A673 (cell line): ENCODE measurements at regions not wholly inside any gene's neighbourhood (a gene's known extent, or its start where the extent isn't known, plus 50 kb on each side); places are given as distances from the start of the nearest gene placed in this dataset.

Source experiments
- BruUV-seq: library from RNA; stranded (reverse); fragments of 400-500 nt; replicated peaks from 2 replicates; lab custom pipeline; 2021; lab: Mats Ljungman, UMichigan
- CTCF ChIA-PET: fragments of 300-600 bp; sonication (Branson Sonifier 250); formaldehyde crosslinking; loops from one replicate; lab custom pipeline; 2022; ENCODE audit warnings: antibody characterized with exemption; lab: Charles Lee
- POLR2A ChIA-PET: fragments of 300-600 bp; sonication (Branson Sonifier 250); formaldehyde crosslinking; loops from one replicate; lab custom pipeline; 2022; ENCODE audit warnings: antibody characterized with exemption; ENCODE audit not compliant: low non-redundant PET; lab: Charles Lee
- DNase-seq: peaks from one replicate; pipeline ENCODE4 v3.0.0-alpha.2; 2015; ENCODE audit warnings: low spot score
- H3K27ac ChIP-seq: fragments of 200-600 bp; sonication (generic); 2 replicates; pipeline ENCODE4 v1.5.1; 2016; ENCODE audit warnings: mixed run types, low read depth, mild to moderate bottlenecking, mixed read lengths, antibody characterized with exemption, low read length; ENCODE audit not compliant: poor library complexity, severe bottlenecking
- H3K27me3 ChIP-seq: fragments of 200-600 bp; sonication (generic); replicated peaks from 2 replicates; pipeline ENCODE4 v1.6.1; 2017; ENCODE audit warnings: mixed run types, low read depth, mild to moderate bottlenecking, mixed read lengths, antibody characterized with exemption, low read length; ENCODE audit not compliant: insufficient read depth, poor library complexity
- H3K36me3 ChIP-seq: fragments of 200-600 bp; sonication (generic); 2 replicates; pipeline ENCODE4 v1.6.1; 2016; ENCODE audit warnings: mixed run types, mild to moderate bottlenecking, mixed read lengths, antibody characterized with exemption, low read length; ENCODE audit not compliant: insufficient read depth, poor library complexity, severe bottlenecking
- H3K4me1 ChIP-seq: fragments of 200-600 bp; sonication (generic); 2 replicates; pipeline ENCODE4 v1.6.1; 2017; ENCODE audit warnings: mixed run types, mild to moderate bottlenecking, mixed read lengths, antibody characterized with exemption, low read length; ENCODE audit not compliant: insufficient read depth, poor library complexity, severe bottlenecking
- H3K4me3 ChIP-seq: fragments of 200-600 bp; sonication (generic); 2 replicates; pipeline ENCODE4 v1.5.1; 2016; ENCODE audit warnings: low read depth, mixed run types, mild to moderate bottlenecking, mixed read lengths, low read length; ENCODE audit not compliant: poor library complexity, severe bottlenecking
- H3K9me3 ChIP-seq: fragments of 200-600 bp; sonication (generic); 2 replicates; pipeline ENCODE4 v1.6.1; 2016; ENCODE audit warnings: mixed run types, low read depth, mild to moderate bottlenecking, mixed read lengths, antibody characterized with exemption, low read length; ENCODE audit not compliant: poor library complexity, severe bottlenecking
- EZH2 ChIP-seq: fragments of 200-600 bp; sonication (generic); IDR thresholded peaks from 2 replicates; pipeline ENCODE4 v1.6.1; 2017; ENCODE audit warnings: borderline replicate concordance, low read depth, mild to moderate bottlenecking, mixed read lengths, antibody characterized with exemption, low read length; ENCODE audit not compliant: poor library complexity, severe bottlenecking
- intact Hi-C: fragments of 100-400 bp; cut with micrococcal nuclease; formaldehyde crosslinking; loops from one replicate; pipeline ENCODE4 v1.10.0; 2022; ENCODE audit not compliant: unreplicated experiment
- TF ChIP-seq, protein P1 (sequence below): fragments of 300-800, 200-600 bp; sonication (generic); conservative IDR thresholded peaks from 2 replicates; pipeline ENCODE4 v1.5.1; 2017; ENCODE audit warnings: low read depth, mild to moderate bottlenecking, antibody characterized with exemption, low read length, moderate library complexity, mixed read lengths

DNA sequence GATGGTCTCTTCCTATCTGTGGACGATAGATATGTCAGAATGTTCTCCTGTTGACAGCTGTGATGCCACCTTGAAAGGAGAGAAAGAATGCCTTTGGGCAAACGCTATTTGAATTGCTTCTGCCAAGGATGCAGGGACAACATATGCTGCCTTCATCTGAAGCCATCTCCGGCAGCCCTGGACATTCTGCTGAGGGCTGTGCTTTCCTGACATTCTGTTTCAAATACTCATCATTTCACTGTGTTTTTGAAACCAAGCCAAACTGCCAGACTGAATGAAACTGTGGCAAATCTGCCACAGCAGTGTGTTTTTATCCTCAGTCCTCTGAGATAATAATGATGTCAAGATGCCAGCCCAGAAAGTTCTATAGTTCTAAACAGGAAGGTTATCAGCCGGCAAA, 85.8 kb upstream of the BCAT1 start:
- Histone ChIP-seq H3K36me3 (no peaks in the 10 kb centered on the region), H3K27ac (no peak overlapping the region), H3K4me3 (no peak overlapping the region), H3K9me3 (no peaks in the 10 kb centered on the region), H3K4me1 (no peaks in the 10 kb centered on the region), H3K27me3 (peaks cover 9% of the 10 kb centered on the region)
- DNase-seq, result no peak
- intact Hi-C loops, result no loop called here
- TF ChIP-seq EZH2, result no peak
- TF ChIP-seq, protein P1, sequence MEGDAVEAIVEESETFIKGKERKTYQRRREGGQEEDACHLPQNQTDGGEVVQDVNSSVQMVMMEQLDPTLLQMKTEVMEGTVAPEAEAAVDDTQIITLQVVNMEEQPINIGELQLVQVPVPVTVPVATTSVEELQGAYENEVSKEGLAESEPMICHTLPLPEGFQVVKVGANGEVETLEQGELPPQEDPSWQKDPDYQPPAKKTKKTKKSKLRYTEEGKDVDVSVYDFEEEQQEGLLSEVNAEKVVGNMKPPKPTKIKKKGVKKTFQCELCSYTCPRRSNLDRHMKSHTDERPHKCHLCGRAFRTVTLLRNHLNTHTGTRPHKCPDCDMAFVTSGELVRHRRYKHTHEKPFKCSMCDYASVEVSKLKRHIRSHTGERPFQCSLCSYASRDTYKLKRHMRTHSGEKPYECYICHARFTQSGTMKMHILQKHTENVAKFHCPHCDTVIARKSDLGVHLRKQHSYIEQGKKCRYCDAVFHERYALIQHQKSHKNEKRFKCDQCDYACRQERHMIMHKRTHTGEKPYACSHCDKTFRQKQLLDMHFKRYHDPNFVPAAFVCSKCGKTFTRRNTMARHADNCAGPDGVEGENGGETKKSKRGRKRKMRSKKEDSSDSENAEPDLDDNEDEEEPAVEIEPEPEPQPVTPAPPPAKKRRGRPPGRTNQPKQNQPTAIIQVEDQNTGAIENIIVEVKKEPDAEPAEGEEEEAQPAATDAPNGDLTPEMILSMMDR, result no peak
- POLR2A ChIA-PET, result no interaction called here
- BruUV-seq, result no TSS peak
- CTCF ChIA-PET, result no interaction called here

DNA sequence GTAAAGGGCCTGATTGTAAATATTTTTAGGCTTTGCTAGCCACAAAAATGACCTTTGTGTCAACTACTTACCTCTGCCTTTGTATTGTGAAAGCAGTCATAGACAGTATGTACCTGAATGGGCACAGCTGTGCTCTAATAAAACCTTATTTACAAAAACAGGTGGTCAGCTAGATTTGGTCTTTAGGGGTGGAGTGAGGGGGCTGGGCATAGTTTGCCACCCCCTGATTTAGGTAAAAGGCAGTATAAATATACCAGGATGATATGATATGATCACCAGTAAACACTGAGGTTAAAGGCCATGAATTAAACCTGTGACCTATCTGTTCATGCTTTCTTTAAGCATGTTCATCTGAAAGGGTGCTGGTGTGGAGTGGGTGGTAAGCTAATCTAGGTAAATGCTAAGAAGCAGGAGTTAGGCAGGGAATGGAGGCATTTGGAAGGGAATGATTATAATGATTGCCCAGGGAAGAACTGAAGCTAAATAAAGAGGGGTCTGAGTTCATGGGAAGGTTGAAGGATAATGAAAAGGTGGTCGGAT, 77.1 kb upstream of the BCAT1 start:
- no peaks in the 10 kb centered on the region for H3K27me3 ChIP-seq
- intact Hi-C loops, result no loop called here
- TF ChIP-seq, protein P1, result no peak
- TF ChIP-seq EZH2, result no peak
- no peak overlapping the region for H3K27ac ChIP-seq
- no peaks in the 10 kb centered on the region for H3K4me1 ChIP-seq
- H3K9me3 ChIP-seq, result no peaks in the 10 kb centered on the region
- DNase-seq, result no peak
- CTCF ChIA-PET, result no interaction called here
- no peak overlapping the region for H3K4me3 ChIP-seq
- no peaks in the 10 kb centered on the region for H3K36me3 ChIP-seq
- POLR2A ChIA-PET, result no interaction called here
- BruUV-seq, result no TSS peak

DNA sequence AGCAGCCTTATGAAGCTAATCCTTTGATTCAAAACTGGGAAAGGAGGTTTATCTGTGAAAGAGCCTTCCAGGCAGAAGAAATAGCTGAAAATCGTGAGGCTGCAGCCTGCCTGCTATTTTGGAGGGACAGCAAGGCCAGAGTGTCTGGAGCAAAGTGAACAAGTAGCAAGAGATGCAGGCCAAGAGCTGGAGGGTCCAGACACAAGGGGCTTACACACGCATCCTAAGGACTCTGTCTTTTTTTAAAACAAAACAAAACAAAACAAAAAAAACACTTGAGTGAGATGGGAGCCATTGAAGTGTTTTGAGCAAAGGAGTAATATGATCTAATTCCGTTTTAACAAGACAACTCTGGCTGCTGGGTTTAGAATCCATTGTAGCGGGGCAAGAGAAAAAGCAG, 76.4 kb upstream of the BCAT1 start:
- H3K36me3 ChIP-seq, result no peaks in the 10 kb centered on the region
- BruUV-seq, result no TSS peak
- H3K4me1 ChIP-seq, result no peaks in the 10 kb centered on the region
- no peaks in the 10 kb centered on the region for H3K27me3 ChIP-seq
- no peak overlapping the region for H3K4me3 ChIP-seq
- H3K27ac ChIP-seq, result no peak overlapping the region
- ChIA-PET CTCF (no interaction called here), POLR2A (no interaction called here)
- no peak for DNase-seq
- no peaks in the 10 kb centered on the region for H3K9me3 ChIP-seq
- intact Hi-C loops, result no loop called here
- no peak for TF ChIP-seq EZH2
- TF ChIP-seq, protein P1, result no peak
